Activated T-cell treated with anti-CD3 and anti-CD28 coated beads, Interleukin-2, amount 50 U/mL, for 1 hour (primary cell): ENCODE measurements at regions not wholly inside any gene's neighbourhood (a gene's known extent, or its start where the extent isn't known, plus 50 kb on each side); places are given as distances from the start of the nearest gene placed in this dataset.

Experiments
- DNase-seq: peaks from one replicate; pipeline ENCODE4 v3.0.0-alpha.2; 2020

DNA sequence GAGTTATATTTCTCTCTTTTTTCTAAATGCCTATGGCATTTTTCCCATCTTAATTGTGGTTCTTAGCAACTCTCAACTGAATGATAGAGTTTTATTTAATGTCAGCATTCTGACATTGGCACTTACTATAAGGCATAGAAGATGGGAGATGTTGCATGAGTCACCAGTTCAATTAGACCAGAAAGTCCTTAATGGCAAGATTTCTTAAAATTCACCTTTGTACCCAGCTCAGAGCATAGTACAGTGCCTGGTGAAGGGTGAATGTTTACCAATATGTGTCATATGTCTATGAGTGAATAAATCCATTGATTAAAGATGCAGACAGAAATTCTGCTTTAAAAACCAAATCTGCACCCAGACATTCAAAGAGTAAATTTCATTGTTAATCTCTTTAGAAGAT is 526.9 kb downstream of the EFNB2 start:
- DNase-seq, result no peak

DNA sequence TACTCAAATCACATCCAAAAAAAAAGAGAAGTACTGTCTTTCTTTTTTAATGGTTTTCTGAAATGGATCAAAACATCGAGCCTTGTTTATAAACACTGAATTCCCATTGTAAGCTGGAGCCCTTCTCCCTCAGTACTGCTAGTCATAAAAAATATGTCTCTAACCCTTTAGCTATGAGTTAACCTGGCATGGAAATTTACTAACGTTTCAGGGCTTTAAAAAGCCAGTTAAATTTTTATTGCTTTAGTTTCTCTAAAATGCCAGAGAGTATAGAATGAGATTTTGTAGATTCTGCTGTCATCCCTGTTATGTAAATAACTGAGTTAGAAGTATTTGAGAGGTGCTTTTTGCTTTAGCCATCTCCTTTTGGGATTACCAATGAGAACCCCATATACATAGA is 528.3 kb downstream of the EFNB2 start:
- DNase-seq, result no peak

DNA sequence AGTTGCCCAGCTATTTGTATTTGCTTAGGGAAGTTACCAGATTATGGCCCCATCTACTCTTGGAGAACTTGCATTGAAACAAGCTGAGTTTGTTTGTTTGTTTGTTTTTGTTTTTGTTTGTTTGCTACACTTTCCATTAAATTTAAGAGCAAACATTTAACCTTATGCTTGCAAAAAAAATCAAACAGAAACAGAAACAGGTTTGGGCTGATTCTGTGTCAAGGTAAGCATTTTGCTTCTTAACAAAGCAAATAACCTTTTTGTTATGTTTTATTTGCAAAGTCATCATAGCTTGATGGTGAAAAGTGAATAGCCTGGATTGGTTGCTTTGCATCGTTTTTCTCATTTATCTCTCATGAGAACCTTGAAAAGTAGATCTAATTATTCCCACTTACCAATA is 531.8 kb downstream of the EFNB2 start:
- no peak for DNase-seq

DNA sequence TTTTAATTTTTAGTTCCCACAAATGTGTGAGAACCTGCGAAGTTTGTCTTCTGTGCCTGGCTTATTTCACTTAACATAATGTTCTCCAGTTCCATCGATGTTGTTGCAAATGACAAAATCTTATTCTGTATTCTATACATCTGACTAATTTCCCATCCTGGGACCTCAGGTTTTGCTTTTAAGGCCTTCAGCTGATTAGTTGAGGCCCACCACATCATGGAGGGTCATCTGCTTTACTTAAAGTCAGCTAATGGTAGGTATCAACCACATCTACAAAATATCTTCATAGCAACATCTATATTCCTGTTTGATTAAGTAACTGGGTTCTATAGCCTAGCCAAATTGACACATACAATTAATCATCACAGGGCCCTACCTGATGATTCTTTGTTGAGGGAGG is 534.0 kb downstream of the EFNB2 start:
- DNase-seq, result no peak

DNA sequence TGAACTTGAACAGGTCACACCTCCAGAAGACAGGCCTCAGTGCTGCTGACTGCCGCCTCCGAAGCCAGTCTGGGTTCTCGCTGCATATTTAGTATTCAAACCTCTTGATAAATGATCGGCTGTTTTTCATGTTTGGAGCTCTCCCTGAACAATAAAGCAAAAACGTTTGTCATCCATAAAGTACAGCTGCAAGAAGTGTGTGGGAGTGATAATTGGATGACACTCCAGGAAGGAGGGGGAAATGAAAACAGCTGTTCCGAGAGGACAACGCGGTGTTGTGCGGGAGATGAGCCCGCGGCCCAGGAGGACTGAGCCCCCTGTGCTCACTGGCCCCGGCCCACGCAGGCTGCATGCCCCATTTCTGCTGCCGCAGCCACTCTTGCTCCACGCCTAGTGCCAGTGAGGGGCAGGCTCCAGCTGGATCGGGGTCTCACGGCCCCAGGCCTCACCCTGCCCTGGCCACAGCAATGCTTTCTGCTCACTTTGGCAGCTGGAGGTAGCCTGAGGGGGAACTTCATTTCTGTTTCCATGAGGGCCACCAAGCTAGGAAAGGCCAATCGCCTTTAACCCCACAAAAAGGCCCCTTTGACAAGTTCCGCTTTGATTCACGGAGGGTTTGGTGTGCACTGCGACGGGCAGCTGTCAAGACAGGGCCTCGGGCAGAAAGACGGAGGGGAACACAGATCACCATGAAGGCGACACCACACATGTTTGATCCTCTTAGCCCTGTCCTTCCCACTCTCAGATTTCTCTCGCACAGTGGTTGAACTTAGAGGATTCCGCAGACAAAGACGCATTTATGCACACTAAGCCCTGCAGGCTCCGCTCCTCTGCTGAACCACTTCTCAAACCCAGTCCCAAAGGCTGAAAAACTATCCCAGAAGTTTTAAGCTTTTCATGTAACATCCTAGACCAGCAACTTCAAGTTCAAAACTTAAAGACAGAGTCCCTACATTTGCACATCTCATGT is 537.6 kb downstream of the EFNB2 start:
- DNase-seq, result no peak

DNA sequence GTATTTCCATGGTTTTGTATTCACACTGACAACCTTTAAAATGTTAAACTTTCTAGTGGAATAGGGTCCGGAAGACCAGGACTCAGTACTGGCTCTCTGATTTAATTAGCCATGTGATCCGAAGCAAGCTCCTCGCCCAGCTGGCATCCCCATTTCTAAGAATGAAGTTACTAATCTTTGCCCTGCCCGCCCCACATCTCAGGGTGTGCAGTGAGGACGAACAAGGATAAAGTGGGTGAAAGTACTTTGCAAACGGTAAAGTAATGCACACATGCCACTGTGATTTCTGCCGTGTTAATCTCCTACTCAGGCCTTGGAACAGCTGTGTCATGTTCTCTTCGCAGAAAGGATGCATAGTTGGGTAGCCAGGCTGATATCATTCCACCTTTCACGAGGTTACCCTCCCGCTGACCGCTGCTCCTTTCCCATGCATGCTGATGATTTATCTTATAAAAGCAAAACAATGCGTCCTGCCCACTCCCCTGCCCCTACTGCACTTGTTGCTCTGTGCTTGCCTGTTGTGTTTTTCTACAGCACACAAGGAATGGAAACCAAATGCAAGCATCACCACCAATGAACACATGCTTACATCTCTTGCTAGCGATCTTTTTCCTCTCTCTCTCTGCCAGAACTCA is 539.0 kb downstream of the EFNB2 start:
- DNase-seq, result no peak

DNA sequence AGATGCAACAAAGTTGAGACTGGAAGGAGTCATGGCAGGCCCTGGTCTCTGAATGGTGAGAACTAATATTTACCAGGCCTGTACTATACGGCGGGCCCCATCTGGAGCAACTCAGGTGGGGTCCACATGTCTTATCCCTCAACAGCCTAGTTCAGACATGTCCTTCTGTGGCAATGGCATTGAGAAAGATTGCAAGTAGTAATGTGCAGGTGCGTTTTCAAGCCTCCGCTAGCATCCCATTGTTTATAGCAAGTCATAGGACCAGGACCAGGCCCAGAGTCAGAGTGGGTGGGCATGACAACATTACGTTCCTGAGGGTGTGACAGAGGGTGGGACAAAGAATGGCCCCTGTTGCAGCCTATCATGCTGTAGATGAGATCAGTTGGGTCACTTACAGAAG is 541.1 kb downstream of the EFNB2 start:
- no peak for DNase-seq

DNA sequence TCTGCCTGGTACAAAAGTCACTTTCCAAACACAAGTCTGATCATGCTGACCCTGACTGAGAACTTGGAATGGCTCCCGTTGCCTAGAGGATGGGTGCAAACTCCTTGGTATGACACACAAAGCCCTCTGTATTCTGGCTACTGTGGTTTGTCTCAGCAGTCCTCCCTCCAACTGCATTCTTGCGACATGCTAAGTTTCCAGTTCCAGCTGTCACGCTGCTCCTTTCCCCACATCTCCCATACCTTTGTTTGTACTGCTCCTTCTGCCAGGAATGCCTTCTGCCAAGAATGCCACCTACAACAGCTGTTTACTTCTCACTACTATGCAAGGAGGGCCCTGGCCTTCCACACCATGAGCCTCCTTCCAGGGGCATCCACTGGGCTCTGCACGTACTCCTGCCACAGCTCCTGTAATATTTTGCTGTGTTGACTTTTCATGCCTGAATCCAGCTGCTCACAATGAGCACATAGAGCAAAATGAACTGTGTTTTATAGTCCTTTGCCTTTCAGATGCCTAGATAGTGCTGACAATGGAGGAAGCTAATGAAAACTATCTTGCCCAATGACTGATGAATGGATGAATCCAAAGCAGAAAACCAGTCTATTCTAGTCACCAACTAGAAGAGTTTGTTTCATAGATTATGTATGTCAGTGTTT is 543.7 kb downstream of the EFNB2 start:
- DNase-seq, result no peak

DNA sequence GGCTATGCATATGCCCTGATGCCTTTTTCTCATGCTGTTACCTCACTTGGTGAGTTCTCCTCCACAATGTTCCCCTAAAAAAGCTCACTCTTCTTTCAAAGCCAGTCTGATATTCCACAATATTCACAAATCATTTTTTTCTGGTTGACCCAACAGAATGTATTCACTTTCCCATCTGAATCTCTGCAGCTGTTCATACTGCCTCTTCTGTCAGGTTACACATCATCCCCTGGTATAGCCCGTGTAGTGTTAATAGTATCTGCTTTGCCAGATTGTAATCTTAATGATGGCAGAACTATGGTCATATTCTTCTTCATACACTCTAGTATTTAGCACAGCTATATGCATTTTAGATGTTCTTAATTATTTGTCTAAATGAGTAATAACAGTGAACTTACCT is 544.3 kb downstream of the EFNB2 start:
- DNase-seq, result no peak

DNA sequence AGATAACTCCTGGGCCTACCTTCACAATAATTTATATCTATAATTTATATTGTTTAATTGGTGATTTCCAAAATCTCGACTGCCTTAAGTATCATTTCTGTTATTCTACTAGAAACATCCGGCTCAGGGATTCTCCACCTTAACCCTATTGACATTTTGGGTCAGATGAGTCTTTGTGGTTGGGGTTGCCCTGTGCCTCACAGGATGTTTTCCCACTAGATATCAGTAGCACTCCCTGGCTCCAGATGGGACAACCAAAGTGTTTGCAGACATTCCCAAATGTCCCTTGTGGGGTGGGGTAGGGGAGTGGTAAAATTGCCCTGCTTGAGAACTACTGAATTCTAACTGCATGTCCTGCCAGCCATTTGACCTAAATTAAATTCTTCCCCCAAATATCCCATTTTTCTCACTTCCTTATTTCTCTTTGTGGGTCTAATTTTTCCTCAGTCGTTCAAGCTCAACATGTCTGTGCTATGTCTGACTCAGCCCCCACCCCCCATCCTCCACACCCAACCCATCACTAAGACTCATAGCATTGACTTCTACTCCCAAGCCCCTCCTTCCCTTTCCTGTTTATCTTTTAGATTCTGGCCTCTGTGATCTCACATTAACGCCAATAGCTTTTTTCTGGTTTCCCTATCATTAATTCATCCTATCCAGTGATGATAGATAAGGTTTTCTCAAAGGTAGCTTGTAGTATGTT is 545.1 kb downstream of the EFNB2 start:
- no peak for DNase-seq

DNA sequence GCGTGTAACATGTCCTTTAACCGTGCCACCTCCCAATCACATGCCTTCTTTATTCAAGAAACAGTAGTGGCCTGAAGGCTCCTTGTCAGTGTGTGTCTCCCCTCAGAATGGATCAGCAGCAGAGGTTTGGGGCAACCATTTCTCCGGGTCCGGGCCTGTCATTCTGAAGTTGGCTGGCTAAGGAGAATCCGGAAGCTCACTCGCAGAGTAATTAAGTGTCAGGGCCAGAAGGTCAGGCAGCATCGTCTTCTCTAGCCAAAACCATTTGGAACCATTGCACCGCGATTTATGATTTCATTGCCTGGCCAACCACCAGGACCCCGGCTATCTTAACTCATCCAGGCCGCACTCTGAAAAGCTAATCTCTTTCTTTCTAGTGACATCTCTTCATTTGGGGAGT is 550.8 kb downstream of the EFNB2 start:
- no peak for DNase-seq

DNA sequence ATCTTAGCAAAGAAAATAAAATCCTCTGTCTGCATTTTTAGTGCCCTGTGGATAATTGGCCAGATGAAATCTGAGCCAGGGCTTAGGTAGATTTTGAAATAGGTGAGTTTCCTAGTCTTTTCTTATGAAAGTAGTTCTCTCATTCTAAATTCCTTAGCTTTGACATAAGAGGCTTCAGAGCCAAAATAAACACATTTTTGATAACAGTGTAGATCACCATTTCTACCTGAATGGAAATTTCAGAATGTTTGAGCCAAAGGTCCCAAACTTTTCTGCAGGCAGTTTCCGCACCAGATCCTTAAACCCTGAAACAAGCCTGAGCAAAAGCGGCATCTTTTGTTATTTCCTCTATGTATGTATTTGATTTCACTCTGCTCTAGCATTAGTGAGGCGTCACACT is 551.2 kb downstream of the EFNB2 start:
- no peak for DNase-seq

DNA sequence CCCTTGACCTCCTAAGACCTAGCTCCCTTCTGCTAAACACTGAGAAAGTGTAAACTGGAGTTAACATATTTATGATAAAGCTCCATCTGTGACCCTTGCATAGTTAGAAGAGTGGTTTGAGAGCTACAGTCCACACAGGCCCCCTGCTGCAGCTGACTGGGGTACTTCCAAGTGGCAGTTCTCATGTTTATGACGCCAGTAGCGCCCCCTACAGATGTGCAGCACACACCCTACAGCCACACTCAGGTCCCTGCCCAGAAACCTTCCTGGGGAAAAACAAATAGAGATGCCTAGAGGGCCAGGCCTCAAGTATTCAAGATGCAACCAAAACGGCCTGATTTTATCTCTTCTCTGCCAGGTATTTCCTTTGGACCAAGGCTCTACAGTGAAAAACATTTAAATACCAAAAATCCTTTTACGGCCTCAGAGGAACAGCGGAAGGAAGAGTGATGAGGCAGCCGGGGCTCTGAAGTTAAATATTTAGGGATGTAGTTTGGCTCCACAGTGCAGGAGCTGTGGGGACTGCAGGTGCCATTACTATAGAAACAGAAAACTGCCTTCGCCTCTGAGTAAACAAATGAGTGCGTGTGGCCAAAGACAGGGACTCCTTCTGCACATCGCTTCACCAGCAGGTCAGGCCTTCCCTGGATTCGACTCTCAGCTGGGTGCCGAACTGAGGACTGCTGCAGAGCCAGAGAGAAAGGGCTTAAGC is 553.1 kb downstream of the EFNB2 start:
- DNase-seq, result no peak

DNA sequence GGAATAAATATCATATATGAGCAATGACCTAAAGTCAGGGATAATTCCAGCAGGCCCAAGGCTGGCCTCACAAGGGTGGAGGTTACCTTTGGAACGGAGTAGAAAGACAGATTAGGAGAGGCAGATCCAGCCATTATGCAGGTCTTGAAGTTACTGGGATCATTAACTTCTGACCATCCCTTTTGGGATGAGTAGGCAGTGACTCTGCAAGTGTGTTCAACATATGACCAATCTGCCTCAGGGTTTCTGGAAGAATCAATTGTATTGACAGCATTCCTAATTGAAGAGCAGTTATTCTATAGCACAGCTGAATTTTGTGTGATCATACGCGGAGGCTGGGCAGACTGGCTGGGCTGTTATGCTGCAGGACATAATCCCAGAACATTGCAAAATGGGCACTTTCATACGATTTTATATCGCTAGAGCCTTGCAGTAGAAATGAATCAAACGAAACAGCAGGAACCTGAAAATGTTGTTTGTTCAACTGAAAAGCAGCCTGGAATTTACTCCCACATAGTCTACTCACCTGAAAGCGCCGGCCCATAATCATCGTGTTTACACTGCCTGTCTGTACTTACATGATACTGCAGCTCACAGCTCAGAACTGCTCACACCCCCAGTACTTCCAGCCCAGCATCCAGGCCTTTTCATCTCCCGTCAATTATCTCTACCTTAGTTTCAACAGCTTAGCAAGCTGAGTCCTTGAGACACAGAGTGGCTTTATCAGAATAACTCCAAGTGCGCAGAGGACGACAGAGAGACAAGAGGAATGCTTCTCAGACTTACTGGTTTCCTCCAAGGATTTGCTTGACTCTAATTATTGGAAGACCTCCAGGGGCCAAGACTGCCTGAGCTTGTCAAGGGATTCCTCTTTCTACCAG is 556.1 kb downstream of the EFNB2 start:
- no peak for DNase-seq

DNA sequence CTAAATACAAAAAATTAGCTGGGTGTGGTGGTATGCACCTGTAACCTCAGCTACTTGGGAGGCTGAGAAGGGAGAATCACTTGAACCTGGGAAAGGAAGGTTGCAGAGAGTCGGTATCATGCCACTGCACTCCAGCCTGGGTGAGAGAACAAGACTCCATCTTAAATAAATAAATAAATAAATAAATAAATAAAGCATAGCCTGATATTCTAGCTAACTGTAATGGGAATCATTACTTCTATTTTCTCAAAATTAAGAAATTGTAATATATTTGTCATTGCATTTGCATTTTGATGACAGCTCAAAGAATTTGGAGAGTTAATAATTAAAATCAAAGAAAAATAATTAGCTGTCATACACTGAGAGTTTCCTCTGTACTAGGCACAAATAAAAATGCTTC is 561.1 kb downstream of the EFNB2 start:
- no peak for DNase-seq

DNA sequence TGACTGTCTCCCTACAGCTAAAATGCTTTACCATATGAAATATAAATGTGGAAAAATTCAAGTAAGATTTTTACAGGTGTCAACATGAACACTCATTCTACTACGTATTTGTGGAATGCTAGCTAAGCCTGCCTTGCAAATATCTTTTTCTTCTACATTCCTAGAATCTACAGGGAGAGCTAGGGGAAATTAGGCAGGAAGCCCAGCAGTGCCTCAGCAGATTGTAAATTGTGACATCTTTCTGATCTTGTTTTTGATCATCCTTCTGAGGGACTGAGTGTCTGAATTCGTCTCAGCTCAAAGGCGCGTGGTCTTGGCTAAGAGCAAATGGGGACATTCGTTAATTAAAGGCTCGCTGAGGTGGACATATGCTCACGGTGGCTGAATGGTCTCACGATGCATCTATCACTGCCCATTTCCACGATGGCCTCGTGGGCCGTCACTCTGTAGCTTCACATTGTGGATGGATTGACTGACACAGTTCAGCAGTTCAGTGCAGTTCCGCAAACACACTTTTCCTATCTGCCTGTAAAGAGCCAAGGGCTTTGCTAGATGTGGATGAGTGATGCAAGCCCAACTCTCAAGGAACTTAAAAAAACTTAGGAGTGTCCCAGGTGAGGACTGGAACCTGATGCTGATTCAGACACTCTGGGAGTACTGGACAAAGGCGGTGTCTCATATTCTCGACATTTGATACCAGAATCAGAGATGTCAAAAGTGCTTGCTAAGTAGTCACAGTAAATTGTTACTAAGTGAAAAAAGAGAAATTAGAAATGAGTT is 562.5 kb downstream of the EFNB2 start:
- DNase-seq, result no peak

DNA sequence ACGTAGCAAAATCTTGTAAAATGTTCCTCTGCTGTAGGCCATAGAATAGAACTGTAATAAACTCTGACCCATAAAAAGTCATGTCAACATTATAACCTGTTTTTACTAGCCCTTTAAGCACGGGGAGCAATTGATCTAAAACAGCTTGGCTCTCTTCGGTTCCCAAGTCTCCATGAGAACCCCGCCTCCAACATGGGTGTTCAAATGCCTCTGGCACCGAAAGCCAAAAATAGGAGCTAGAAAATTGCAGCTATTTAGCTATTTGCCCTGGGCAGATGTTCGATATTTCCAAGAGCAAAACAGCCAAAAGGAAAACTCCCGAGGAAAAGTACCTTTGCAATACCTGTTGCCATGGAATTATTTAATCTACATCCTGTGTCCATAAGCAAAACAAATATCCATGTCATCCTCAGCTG is 563.1 kb downstream of the EFNB2 start:
- no peak for DNase-seq

DNA sequence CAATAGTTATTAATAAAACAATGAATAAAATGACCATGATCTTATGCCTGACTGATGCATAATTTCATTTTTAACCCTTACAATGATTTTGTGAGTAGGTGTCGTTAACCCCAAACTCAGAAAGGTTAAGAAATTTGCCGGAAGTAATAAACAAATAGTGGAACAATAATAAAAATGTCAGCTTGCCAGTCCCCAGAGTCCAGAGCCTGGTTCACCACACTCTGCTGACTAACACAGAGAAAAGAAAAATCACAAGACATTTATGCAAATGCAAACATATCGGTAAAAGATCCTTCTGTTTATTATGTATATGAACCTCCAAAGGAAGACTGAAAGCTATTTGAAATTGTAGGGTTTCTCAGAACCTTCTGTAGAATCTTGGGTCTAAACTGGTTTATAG is 563.7 kb downstream of the EFNB2 start:
- DNase-seq, result no peak

DNA sequence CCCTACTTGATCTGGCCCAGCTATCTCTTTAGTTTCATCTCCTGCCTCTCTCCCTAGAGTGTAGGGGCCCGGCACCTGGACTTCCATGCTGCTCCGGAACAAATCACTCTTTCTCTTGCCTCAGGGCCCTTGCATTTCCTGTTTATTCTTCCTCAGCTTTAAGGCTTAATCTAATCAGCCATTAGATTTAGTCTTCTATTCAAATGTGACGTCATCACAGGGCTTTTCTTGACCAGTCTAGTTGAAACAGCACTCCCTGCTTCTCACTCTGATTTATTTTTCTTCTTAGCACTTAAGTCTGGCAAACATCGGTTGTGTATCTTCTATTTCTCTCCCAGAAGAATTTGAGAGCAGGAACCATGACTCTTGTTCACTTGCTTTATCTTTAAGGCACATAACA is 564.1 kb downstream of the EFNB2 start:
- no peak for DNase-seq

DNA sequence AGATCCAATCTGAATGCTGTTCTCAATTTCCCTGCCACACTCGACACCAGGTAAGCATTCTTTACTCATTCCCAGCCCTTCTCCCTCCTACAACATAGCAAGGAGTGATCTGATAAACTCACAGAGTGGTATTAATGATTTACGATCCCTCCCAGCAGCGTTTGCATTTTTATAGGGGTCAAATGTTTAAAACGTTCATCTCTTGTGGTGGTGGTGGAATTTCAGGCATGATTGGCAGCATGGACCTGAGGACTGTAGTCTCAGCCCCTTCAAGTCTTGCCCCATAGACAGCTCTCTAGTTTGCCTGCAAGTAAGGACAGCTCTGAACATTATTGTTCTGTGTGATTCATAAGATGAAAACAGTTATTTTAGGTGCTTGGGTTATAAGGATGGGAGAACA is 565.7 kb downstream of the EFNB2 start:
- DNase-seq, result no peak

DNA sequence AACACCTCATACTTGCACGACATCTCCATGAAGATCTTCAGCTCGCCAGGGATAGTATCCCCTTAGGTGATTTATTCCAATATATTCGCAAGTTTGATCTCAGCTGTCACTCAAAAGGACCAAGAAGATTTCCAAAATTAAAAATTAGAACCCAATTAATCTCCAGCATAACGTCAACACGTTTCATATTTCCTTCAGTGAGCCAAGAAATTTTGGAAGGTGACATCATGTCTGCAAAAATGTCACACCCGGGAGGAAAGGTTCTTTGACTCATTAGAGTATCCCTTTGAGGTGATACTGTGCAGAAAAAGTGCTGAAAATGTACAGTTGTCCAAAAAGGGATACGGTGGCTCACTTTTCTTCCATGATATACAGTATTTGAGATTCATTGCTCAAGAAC is 569.6 kb downstream of the EFNB2 start:
- no peak for DNase-seq
